ENCODE measurements at regions not wholly inside any gene's neighbourhood (a gene's known extent, or its start where the extent isn't known, plus 50 kb on each side); places are given as distances from the start of the nearest gene placed in this dataset.

GRCh38 chr12:85559127-85559526 lies 277.1 kb downstream of the RASSF9 start:
- Histone ChIP-seq H3K27me3 (ENCODE audit: control insufficient read depth in 2 of 2, insufficient read depth in 2 of 2, low read length in 2 of 2) (no peaks in the 10 kb centered on the region), H3K4me2 (ENCODE audit: insufficient read depth, low read length) (no peak overlapping the region), H3K4me3 (no peak overlapping the region), H3K27ac (ENCODE audit: extremely low read depth, low read depth, low read length) (no peak overlapping the region), H3K36me3 (ENCODE audit: control insufficient read depth, insufficient read depth, low read length) (no peaks in the 10 kb centered on the region), H4K20me1 (replicated peaks; ENCODE audit: control insufficient read depth, insufficient read depth, low read length) (no peaks in the 10 kb centered on the region), H2AFZ (ENCODE audit: low read depth, low read length) (no peak overlapping the region), H3K9ac (ENCODE audit: insufficient read depth in 1 of 2, low read depth in 2 of 2, low read length in 2 of 2) (no peak overlapping the region), H3K9me1 (ENCODE audit: control insufficient read depth, insufficient read depth, low read length) (no peaks in the 10 kb centered on the region), H3K4me1 (replicated peaks in 1 of 2; ENCODE audit: control insufficient read depth in 2 of 2, insufficient read depth in 2 of 2, low read length in 2 of 2) (no peaks in the 10 kb centered on the region), H3K79me2 (ENCODE audit: control insufficient read depth, insufficient read depth, low read length) (no peaks in the 10 kb centered on the region), H3K9me3 (replicated peaks; ENCODE audit: control insufficient read depth, insufficient read depth, low read depth, low read length) (no peaks in the 10 kb centered on the region; the same call in 1 of the 2 replicates)
- DNase-seq (ENCODE audit: extremely low read depth in 1 of 4, low spot score in 3 of 4) (no peak), FAIRE-seq (no peak), ATAC-seq (no peak)
- intact Hi-C loops (cut with micrococcal nuclease) (no loop called here), in situ Hi-C loops (cut with MboI) (no loop called here)
- POLR2A ChIA-PET = no interaction called here
- WGBS (ENCODE audit: insufficient coverage, low coverage, missing lambda C conversion rate) = 0% methylated on average over 2 of the region's 2 CpGs
- BruUV-seq (replicated peaks) = no TSS peak
- CTCF ChIA-PET (ENCODE audit: low intra/inter-chr PET ratio) = no interaction called here
- TF ChIP-seq CCNT2 (IDR thresholded peaks at IDR 0.05; ENCODE audit: borderline replicate concordance, extremely low read depth, insufficient read length, low read depth, low read length) (no peak), NFYB (IDR thresholded peaks at IDR 0.05; ENCODE audit: extremely low read depth, insufficient read length) (no peak), ARID4B (CRISPR knock-in tag; IDR thresholded peaks at IDR 0.05) (no peak), SRF (CRISPR knock-in tag; IDR thresholded peaks at IDR 0.05) (no peak), ZBTB26 (CRISPR knock-in tag; IDR thresholded peaks at IDR 0.05) (no peak), U2AF2 (optimal IDR thresholded peaks at IDR 0.05; ENCODE audit: low read depth, low read length) (no peak), ZNF146 (CRISPR knock-in tag; IDR thresholded peaks at IDR 0.05; ENCODE audit: unreplicated experiment) (no peak), FOXJ2 (tag; IDR thresholded peaks at IDR 0.05) (no peak), NBN (IDR thresholded peaks at IDR 0.05; ENCODE audit: low read depth) (no peak), GATAD2B (IDR thresholded peaks at IDR 0.05; ENCODE audit: borderline replicate concordance) (no peak), ZFP1 (CRISPR knock-in tag; IDR thresholded peaks at IDR 0.05) (no peak), HMG20B (CRISPR knock-in tag; IDR thresholded peaks at IDR 0.05) (no peak)

Data from K562 (cell line).